Bronchial epithelial cell (primary cell): ENCODE measurements at regions not wholly inside any gene's neighbourhood (a gene's known extent, or its start where the extent isn't known, plus 50 kb on each side); places are given as distances from the start of the nearest gene placed in this dataset.

Source experiments
- DNase-seq: peaks from one replicate; pipeline ENCODE4 v3.0.0-alpha.2; 2010; ENCODE audit warnings: low read depth
- FAIRE-seq: peaks from 2 replicates; lab custom pipeline; 2011; peaks lifted over from hg19 to GRCh38; lab: Jason Lieb, UNC
- H3K27me3 ChIP-seq: 2 replicates; pipeline ENCODE4 v1.5.1; 2011; ENCODE audit warnings: low read length; ENCODE audit not compliant: control insufficient read depth, insufficient read depth
- H3K36me3 ChIP-seq: 2 replicates; pipeline ENCODE4 v1.5.1; 2011; ENCODE audit warnings: low read length; ENCODE audit not compliant: control insufficient read depth, insufficient read depth
- H3K4me3 ChIP-seq: 2 replicates; pipeline ENCODE4 v1.5.1; 2011; ENCODE audit warnings: mild to moderate bottlenecking, low read depth, low read length, control low read depth
- TF ChIP-seq, protein P1 (sequence below): IDR thresholded peaks from 2 replicates; pipeline ENCODE4 v1.5.1; 2011; ENCODE audit warnings: mild to moderate bottlenecking, moderate library complexity, low read length, control low read depth, inconsistent platforms; ENCODE audit not compliant: insufficient read depth, severe bottlenecking

DNA sequence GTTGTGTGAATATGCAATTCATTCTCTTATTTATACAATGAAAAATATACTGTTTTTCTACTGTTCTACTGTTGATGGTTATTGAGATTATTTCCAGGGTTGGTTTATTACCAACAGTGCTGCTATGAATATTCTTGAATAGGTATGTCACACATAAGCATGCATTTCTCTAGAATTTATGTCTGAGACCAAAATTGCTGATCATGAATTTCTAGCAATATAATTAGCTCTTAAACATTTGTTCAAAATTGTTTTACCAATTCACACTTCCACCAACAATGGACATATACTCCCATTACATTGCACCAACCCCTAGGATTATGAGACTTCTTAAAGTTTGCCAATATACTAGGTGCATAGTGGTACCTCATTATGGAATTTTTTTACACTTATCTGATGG, 164.1 kb upstream of the KCNQ5 start:
- H3K4me3 ChIP-seq = no peak overlapping the region
- FAIRE-seq (no peak), DNase-seq (no peak)
- no peaks in the 10 kb centered on the region for H3K27me3 ChIP-seq
- TF ChIP-seq, protein P1, sequence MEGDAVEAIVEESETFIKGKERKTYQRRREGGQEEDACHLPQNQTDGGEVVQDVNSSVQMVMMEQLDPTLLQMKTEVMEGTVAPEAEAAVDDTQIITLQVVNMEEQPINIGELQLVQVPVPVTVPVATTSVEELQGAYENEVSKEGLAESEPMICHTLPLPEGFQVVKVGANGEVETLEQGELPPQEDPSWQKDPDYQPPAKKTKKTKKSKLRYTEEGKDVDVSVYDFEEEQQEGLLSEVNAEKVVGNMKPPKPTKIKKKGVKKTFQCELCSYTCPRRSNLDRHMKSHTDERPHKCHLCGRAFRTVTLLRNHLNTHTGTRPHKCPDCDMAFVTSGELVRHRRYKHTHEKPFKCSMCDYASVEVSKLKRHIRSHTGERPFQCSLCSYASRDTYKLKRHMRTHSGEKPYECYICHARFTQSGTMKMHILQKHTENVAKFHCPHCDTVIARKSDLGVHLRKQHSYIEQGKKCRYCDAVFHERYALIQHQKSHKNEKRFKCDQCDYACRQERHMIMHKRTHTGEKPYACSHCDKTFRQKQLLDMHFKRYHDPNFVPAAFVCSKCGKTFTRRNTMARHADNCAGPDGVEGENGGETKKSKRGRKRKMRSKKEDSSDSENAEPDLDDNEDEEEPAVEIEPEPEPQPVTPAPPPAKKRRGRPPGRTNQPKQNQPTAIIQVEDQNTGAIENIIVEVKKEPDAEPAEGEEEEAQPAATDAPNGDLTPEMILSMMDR = no peak
- no peaks in the 10 kb centered on the region for H3K36me3 ChIP-seq

DNA sequence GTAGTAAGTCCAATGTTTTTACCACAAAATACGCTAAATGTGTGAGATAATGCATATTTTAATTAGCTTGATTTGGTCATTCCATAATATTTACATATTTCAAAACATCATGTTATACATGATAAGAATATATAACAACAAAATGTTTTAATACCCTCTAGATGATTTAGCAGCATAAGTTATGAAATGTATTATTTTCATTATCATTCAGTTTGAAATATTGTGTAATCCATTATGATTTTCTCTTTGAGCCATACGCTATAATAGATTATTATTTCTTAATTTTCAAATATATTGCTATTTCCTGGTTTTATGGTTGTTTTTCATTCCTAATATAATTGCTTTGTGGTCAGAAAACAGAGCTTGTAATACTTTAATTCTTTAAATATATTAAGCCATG, 163.3 kb upstream of the KCNQ5 start:
- Histone ChIP-seq H3K27me3 (no peaks in the 10 kb centered on the region), H3K36me3 (no peaks in the 10 kb centered on the region), H3K4me3 (no peak overlapping the region)
- DNase-seq = no peak
- TF ChIP-seq, protein P1 = no peak
- FAIRE-seq = no peak

DNA sequence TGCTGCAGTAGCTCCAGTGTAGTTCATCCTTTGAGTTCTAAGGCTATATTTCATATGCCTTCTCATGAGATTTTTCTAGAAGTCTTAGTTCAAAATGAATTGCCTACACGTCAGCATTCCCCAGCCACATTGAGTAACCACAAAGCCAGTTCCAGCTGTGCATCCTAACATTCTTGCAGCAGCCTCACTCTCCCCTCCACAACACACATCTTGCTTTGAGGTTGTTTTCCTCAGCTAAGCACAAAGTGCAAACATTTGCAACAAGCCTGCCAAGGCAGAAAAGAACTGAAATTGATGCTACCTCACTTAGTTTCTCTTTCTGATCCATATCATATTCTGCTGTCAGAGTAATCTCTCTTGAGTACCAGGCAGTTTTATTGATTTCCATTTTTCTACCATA, 160.7 kb upstream of the KCNQ5 start:
- DNase-seq (no peak), FAIRE-seq (no peak)
- H3K27me3 ChIP-seq = no peaks in the 10 kb centered on the region
- H3K36me3 ChIP-seq = no peaks in the 10 kb centered on the region
- TF ChIP-seq, protein P1 = no peak
- H3K4me3 ChIP-seq = no peak overlapping the region

DNA sequence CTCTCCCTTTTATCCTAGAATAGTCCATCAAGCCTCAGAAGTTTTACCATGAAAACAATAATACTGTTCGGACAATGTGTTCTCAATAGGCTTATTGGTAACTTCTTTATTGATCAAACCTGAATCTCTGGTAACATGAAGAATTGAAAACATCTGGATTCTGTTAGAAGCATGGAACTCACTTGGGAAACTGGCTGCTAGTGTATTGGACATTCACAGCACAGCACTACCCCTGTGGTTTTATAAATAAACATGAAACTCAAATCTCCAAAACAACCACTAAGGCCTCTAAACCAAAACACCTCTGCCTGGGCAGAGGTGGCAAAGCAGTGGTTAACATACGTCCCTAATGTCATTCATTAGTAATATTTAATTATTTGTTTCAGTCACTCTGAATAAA, 157.6 kb upstream of the KCNQ5 start:
- no peak for FAIRE-seq
- Histone ChIP-seq H3K27me3 (no peaks in the 10 kb centered on the region), H3K4me3 (no peak overlapping the region), H3K36me3 (no peaks in the 10 kb centered on the region)
- no peak for DNase-seq
- TF ChIP-seq, protein P1 = no peak

DNA sequence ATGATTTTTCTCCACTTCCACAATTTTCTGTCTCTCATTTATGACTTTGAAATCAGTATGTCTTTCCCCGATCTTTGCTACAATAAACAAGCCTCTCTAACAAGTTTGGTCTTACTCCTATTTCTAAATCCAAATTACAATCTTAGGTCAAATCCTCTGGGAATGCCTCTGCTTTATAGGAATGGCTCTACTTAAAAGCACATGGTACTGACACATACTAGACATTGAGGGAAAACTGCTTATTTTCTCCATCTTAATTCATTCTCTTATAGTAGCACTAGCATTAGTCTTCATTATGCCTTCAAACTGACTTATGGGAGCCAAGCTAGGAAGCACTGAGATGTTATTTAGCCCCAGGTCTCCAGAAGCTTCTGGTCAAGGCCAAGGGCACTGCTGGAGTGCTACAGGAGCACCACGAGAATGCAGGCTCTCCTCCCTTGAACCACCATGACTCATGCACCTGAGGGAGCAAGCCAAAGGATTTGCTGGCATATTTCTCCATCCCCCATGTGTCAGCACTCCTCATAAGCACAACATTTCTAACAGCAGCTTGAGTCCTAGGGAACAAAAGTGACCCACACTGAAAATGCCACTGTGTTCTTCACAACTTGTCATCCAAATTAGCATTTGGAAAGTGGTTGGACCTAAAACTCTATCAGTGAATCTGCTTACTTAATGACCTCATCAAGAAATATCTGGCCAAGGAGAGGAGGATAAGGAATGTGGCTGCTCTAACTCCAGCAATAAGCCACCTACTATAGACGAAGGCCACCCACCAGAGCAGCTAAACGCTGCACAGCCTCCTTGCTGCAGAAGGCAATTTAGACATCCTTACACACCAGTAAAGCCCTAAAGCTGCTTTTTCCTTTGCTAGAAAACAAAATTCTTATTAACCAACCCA, 156.8 kb upstream of the KCNQ5 start:
- H3K27me3 ChIP-seq = no peaks in the 10 kb centered on the region
- no peak overlapping the region for H3K4me3 ChIP-seq
- no peaks in the 10 kb centered on the region for H3K36me3 ChIP-seq
- TF ChIP-seq, protein P1 = no peak
- peak; percentile 92 for DNase-seq
- FAIRE-seq = peak; percentile 88
